ACHN (cell line): ENCODE measurements at regions not wholly inside any gene's neighbourhood (a gene's known extent, or its start where the extent isn't known, plus 50 kb on each side); places are given as distances from the start of the nearest gene placed in this dataset.

ENCODE experiments used
- DNase-seq: peaks from one replicate; pipeline ENCODE4 v3.0.0-alpha.2; 2015
- in situ Hi-C: cut with HindIII; loops from 2 replicates; pipeline ENCODE4 v1.10.0; 2017; ENCODE audit warnings: low sequenced_read_pairs, low pct_ligation_motif_present, low pct_unique_long_range_greater_than_20kb

- in situ Hi-C loops, result no loop called here
- DNase-seq, result no peak
These were observed 223.5 kb upstream of the N4BP1 start for GRCh38 chr16:48833461-48833860.

- in situ Hi-C loops, result no loop called here
- DNase-seq, result peak; percentile 19
These were observed 221.2 kb upstream of the N4BP1 start for GRCh38 chr16:48831076-48831722.

DNA sequence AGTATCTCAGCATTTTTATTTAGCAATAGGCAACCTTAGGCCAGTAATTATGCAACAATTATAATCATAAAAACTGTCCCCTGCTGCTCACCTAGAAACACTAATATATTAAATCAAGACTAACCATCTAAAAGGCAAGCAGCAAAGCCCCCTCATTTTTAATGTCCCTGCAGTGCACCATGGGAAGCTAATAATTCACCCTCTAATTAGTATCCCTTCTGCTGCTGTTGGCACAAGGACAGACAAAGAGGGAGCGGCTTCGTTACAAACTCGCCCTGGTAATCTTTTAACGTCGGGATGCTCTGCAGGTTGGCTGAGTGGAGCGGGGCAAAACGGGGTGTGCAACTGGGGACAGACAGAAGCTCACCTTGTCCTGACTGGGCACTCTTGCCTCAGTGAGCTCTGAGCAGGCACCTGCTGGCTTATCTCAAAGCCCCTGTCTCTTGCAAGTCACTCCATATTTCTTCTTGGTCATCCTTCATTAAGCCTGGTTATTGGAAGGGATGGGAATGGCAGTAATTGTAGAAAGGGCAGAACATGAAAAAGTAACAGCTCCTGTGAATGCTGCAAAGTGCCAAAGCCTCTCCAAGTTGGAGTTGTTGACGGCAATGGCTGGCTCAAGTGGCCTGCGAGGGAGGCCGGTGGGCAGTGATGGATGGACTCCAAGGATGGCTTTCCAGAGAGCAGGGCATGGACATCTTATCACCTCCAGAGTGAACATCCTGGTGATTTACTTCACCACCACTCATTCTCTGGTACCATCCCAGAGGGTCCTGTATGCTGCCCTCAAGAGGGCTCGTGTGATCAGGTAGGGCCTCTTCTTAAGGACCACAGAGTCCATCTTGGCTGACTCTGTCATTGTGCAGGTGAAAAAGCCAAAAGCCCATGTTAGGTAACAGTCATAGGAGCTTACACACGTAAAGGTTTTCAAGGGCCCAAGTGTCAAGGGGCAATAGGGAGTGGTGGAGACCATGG, 219.6 kb upstream of the N4BP1 start:
- no peak for DNase-seq

DNA sequence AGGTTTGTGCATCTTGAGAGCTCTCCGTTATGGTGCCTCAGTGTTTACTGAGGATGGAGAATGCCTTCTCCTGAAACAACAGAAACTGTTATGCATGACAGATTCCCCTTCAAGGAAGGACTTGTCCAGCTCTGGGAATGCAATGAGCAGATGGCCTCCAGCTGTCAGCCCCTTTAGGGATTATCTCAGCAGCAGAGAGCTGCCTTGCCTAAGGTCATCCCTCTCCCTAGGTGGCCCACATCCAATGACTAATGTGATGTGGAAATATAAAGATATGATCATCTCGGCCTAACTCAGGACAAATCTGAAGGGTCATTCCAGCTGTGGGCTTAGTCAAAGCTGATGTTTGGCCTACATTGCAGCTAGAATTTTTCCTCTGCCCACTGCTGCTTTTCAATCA, 214.3 kb upstream of the N4BP1 start:
- DNase-seq, result no peak
- in situ Hi-C loops, result no loop called here

More for the DNA sequence above, 219.6 kb upstream of the N4BP1 start:
- in situ Hi-C loops, result no loop called here

- no peak for DNase-seq
- in situ Hi-C loops, result no loop called here
These were observed 212.5 kb upstream of the N4BP1 start for GRCh38 chr16:48822431-48822830.

GRCh38 chr16:48820379-48820778, 210.4 kb upstream of the N4BP1 start:
- DNase-seq, result no peak
- in situ Hi-C loops, result no loop called here

DNA sequence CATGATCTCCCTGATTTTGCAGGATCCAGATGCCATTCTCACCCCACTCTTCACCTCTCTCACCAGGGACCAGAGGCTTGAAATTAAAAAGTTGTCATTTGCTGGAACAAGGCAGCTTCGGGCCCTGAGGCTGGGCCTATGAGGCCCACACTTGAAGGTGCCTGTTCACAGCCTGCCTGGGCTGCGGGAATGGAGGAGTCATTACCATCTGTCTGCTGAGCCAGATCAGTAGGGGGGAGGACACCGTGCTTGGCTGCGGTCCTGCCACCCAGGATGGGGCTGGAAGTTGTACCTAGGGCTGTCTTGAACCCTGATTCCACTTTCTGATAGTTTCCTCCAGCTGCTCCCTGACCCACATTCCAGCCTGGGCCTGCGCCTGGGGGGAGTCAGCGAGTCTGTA, 208.3 kb upstream of the N4BP1 start:
- in situ Hi-C loops, result no loop called here
- no peak for DNase-seq

DNA sequence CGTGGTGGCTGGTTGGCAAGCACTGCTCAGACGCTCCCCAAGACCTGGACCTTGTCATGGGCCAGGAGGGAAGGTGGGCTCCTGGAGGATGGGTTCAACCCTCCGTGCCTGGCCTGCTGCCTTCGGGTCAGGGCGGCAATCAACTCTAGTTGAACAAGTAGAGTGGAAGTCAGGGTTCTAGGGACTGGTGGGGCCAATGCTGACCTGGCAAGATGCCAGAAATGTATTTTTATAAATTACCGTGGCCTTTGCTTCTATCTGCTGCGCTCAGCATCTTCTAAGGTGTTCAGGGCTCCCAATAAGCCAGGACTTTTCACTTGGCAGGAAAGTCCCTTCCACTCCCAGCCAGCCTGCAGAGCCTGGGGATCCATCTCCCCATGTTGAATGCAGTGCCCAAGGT, 207.1 kb upstream of the N4BP1 start:
- no peak for DNase-seq
- in situ Hi-C loops, result no loop called here

DNA sequence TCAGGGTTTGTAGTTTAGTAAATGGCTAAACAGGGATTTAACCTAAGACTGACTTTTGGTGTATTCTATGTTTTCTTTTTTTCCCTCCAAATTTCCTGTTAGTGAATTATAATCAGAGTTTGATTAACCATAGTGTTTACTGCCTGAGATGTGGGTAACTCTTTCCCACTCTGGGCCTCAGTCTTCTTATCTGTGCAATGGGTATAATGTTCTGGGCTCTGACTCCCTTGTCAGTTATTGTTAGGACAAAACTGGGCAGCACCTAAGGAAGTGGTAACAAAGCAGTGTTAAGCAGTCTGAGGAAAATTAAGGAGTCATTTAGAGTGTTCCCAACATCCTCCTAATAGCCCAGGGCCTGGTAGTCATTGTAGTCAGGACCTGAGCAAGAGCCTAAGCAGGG, 206.4 kb upstream of the N4BP1 start:
- in situ Hi-C loops, result no loop called here
- no peak for DNase-seq

GRCh38 chr16:48814994-48815393, 205.0 kb upstream of the N4BP1 start:
- no peak for DNase-seq
- in situ Hi-C loops, result no loop called here

DNA sequence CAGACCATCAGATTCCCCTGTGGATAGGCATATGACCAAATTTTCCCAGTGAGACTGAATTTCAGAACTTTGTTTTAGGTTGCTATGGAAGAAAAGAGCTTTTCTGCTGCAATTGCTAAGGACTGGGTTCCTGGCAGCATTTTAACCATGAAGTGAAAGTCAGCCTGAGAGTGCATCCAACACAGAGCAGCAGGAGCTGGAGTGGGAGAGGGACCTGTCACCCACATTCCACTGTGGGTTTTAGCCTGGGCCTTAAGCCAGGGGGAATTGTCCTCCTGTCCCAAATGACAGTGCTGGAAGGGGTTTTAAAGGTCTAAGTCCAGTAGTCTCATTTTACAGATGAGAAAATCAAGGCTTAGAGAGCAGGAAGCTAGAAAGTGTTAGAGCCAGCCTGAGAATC, 203.5 kb upstream of the N4BP1 start:
- in situ Hi-C loops, result no loop called here
- DNase-seq, result no peak

DNA sequence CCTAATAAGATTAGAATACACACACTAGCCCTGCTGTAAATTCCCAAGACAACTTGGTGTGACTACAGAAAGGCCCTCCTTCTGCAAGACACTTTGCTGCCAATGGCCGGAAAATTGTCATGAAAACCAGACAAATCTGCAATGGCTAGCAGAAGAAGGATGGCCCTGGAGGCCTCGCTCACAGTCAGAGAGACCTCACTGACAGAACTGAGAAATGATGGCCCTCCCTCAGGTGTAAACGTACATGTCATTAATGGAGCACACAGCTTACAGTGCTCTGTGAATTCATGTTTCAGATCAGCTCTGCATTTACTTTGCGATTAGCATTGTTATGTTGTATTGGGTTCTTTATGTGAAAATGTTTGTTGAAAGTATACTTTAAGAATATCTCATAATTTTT, 202.9 kb upstream of the N4BP1 start:
- no peak for DNase-seq
- in situ Hi-C loops, result no loop called here

- in situ Hi-C loops, result no loop called here
- no peak for DNase-seq
These were observed 201.5 kb upstream of the N4BP1 start for GRCh38 chr16:48811478-48811877.

DNA sequence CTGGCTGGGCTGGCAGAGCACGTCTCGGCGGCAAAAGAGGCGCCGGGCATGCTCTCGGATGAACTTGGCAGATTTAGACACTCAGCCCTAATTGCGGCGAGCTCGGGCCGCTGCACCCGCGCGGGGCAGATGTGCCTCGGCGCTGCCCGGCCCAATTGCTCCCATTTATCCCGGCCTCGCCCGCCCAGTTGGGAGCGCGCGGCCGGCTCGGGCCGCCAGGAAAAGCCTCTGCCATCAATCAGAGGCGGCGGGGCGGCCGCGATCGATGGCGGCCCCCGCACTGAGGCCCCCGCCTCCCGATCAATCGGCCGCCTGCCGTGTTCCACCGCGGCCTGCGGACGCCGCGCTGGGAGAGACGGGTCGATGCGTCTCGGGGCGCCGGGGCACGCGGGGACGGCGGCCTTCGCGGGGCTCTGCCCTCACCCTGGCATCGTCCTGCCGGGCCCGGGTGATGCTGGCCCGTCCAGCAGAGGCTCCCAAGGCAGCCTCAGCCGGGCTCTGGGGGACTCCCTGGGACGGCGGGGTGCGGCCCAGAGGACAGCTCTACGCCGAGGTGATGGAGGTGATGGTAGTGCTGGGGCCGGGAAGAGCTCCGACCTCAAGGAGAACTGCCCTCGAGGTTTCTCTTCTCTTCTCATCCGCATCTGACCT, 200.9 kb upstream of the N4BP1 start:
- in situ Hi-C loops, result no loop called here
- DNase-seq, result no peak

DNA sequence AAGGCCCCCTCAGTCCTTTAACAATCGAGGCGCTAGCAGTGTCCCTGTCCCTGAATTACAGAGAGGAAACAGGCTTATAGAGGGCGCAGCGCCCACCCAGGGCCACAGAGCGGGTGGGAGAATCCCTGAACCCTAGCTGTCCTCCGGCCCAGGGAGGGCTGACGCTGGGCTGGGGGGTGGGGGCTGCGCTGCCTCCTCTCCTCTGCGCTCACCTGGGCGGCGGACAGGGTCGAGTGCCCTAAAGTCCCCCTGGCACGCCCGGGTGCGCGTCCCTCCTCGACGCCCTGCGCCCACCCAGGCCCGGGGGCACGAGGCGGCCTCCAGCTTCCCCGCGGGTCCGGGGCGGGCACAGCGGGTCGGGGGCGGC, 200.4 kb upstream of the N4BP1 start:
- in situ Hi-C loops, result no loop called here
- DNase-seq, result no peak

DNA sequence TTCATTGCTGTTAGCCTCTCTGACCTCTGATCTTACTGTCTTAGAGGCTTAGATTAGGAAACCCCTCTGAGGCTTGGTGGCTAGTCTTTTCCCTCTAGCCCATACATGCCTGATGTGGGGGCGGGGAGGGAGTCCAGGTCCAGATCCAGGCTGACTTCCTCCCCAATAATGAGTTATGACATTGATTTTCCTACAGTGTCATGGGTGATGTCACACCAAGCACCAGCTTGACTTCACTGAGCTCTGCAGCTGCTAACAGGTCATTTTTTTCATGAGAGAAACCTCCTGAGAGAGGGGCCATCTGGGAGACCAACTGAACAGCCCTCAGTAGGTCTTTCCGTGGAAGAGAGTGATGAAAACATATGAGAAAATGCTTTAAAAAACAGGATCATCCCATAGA, 180.2 kb upstream of the N4BP1 start:
- no peak for DNase-seq
- in situ Hi-C loops, result no loop called here

DNA sequence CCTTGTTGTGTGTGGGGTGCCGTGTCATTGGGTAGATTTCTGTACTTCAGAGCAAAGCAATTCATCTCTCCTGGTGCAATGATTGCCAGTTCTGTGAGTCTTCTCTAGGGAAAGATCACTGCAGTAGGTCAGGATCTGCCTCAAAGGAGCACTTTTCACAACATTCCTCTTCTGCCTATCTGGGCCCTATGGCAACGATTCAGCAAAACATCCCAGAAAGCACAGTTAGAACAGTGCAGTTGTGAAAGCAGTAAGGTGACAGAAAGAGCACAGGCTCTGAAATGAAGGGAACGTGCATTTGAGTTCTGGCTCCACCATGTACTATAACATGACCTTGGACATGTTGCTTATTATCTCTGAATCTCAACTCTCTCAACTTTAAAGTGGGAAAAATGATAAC, 178.5 kb upstream of the N4BP1 start:
- in situ Hi-C loops, result no loop called here
- DNase-seq, result no peak

DNA sequence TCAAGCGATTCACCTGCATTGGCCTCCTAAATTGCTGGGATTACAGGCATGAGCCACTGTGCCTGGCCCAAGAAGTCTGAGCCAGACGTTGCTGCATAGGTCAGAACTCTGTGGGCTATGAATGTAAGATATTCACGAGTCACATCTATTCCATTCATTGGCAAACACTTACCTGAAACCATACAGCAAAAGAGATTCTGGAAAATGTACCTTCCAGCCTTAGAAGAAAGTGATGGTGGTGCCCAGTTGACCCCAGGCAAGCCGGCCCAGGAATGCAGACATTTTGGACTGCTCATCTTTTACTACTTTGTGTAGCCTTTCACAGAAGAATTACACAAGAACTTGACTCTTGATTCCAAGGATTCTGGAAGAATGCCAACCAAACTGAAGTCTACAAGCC, 135.6 kb upstream of the N4BP1 start:
- in situ Hi-C loops, result no loop called here
- no peak for DNase-seq

- in situ Hi-C loops, result no loop called here
These were observed 131.0 kb upstream of the N4BP1 start for GRCh38 chr16:48740964-48741363.

GRCh38 chr16:48734220-48734619, 124.2 kb upstream of the N4BP1 start:
- DNase-seq, result no peak
- in situ Hi-C loops, result no loop called here

More at GRCh38 chr16:48740964-48741363, 131.0 kb upstream of the N4BP1 start:
- no peak for DNase-seq
